DND-41 (cell line): ENCODE measurements at regions not wholly inside any gene's neighbourhood (a gene's known extent, or its start where the extent isn't known, plus 50 kb on each side); places are given as distances from the start of the nearest gene placed in this dataset.

Experiments used
- ATAC-seq: fragments of 200-7000 bp; cut with Tn5 transposase; 3 replicates; pipeline ENCODE4 v1.9.1; 2021; ENCODE audit warnings: low read depth; ENCODE audit not compliant: insufficient read depth
- DNase-seq: peaks from one replicate; pipeline ENCODE4 v3.0.0-alpha.2; 2020
- H2AFZ ChIP-seq: 2 replicates; pipeline ENCODE4 v1.6.0; 2012; ENCODE audit warnings: low read depth, low read length
- H3K27ac ChIP-seq: 2 replicates; pipeline ENCODE4 v1.5.1; 2012; ENCODE audit warnings: low read length, inconsistent platforms
- H3K27me3 ChIP-seq: fragments of 200-600 bp; sonication (generic); 2 replicates; pipeline ENCODE4 v1.6.0; 2012; ENCODE audit warnings: low read length, mild to moderate bottlenecking, inconsistent platforms; ENCODE audit not compliant: insufficient read depth, poor library complexity
- H3K36me3 ChIP-seq: 2 replicates; pipeline ENCODE4 v1.5.1; 2012; ENCODE audit warnings: low read length, inconsistent platforms; ENCODE audit not compliant: insufficient read depth
- H3K4me1 ChIP-seq: 2 replicates; pipeline ENCODE4 v1.5.1; 2012; ENCODE audit warnings: mild to moderate bottlenecking, low read length; ENCODE audit not compliant: insufficient read depth
- H3K4me2 ChIP-seq: 2 replicates; pipeline ENCODE4 v1.6.0; 2012; ENCODE audit warnings: mild to moderate bottlenecking, moderate library complexity, low read length, inconsistent platforms; ENCODE audit not compliant: insufficient read depth
- H3K4me3 ChIP-seq, 2 experiments: fragments of 200-600 bp in 1 of 2; shearing (Covaris generic) in 1 of 2; 2 replicates each; pipeline ENCODE4 v1.5.1; 2012 to 2016; ENCODE audit warnings: inconsistent platforms in 2 of 2, low read length in 2 of 2, mild to moderate bottlenecking in 2 of 2, low read depth in 1 of 2, moderate library complexity in 1 of 2
- H3K79me2 ChIP-seq: 2 replicates; pipeline ENCODE4 v1.6.0; 2012; ENCODE audit warnings: low read length, inconsistent platforms; ENCODE audit not compliant: insufficient read depth
- H3K9ac ChIP-seq: 2 replicates; pipeline ENCODE4 v1.6.0; 2012; ENCODE audit warnings: low read depth, mild to moderate bottlenecking, inconsistent platforms, low read length, moderate library complexity
- H3K9me3 ChIP-seq: 2 replicates; pipeline ENCODE4 v1.5.1; 2012; ENCODE audit warnings: low read length, moderate library complexity, mild to moderate bottlenecking, inconsistent platforms; ENCODE audit not compliant: insufficient read depth, severe bottlenecking
- H4K20me1 ChIP-seq: 2 replicates; pipeline ENCODE4 v1.6.0; 2012; ENCODE audit warnings: low read length; ENCODE audit not compliant: insufficient read depth
- EZH2 ChIP-seq: IDR thresholded peaks from 3 replicates; pipeline ENCODE4 v1.6.1; 2012; ENCODE audit warnings: borderline replicate concordance, low read depth, mild to moderate bottlenecking, moderate library complexity, low read length, inconsistent platforms; ENCODE audit not compliant: severe bottlenecking
- TF ChIP-seq, protein P1 (sequence below): IDR thresholded peaks from 2 replicates; pipeline ENCODE4 v1.5.1; 2012; ENCODE audit warnings: borderline replicate concordance, low read length, moderate library complexity, mild to moderate bottlenecking; ENCODE audit not compliant: poor library complexity, severe bottlenecking; ENCODE audit errors: extremely low read depth

DNA sequence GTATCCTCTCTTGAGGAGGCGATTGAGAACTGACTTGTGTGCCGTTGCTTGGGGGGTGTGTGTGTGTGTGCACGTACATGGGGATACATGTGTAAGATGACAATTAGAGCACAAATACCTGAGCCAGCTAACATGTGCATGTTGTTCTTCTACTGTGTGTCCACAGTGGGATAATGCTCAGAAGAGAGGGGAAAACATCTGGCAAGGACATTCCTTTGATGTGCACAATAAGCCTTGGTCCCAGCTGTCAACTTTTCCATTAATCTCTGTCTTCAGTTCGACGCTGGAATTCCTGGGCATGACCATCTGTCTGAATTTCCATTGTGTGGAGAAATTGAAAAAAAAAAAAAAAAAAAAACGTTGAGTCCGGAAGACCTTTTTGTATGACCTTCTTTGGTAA is 592.0 kb upstream of the GALNTL6 start:
- H2AFZ ChIP-seq: no peak overlapping the region
- ATAC-seq (no peak), DNase-seq (no peak)
- H3K27ac ChIP-seq: no peak overlapping the region
- no peaks in the 10 kb centered on the region for H3K79me2 ChIP-seq
- no peak overlapping the region for H3K4me2 ChIP-seq
- no peaks in the 10 kb centered on the region for H3K36me3 ChIP-seq
- TF ChIP-seq, protein P1, sequence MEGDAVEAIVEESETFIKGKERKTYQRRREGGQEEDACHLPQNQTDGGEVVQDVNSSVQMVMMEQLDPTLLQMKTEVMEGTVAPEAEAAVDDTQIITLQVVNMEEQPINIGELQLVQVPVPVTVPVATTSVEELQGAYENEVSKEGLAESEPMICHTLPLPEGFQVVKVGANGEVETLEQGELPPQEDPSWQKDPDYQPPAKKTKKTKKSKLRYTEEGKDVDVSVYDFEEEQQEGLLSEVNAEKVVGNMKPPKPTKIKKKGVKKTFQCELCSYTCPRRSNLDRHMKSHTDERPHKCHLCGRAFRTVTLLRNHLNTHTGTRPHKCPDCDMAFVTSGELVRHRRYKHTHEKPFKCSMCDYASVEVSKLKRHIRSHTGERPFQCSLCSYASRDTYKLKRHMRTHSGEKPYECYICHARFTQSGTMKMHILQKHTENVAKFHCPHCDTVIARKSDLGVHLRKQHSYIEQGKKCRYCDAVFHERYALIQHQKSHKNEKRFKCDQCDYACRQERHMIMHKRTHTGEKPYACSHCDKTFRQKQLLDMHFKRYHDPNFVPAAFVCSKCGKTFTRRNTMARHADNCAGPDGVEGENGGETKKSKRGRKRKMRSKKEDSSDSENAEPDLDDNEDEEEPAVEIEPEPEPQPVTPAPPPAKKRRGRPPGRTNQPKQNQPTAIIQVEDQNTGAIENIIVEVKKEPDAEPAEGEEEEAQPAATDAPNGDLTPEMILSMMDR: no peak
- TF ChIP-seq EZH2: no peak
- no peaks in the 10 kb centered on the region for H3K9me3 ChIP-seq
- H3K27me3 ChIP-seq: no peaks in the 10 kb centered on the region
- no peaks in the 10 kb centered on the region for H3K4me1 ChIP-seq
- no peak overlapping the region for H3K9ac ChIP-seq
- H3K4me3 ChIP-seq: no peak overlapping the region
- H4K20me1 ChIP-seq: no peaks in the 10 kb centered on the region

- H4K20me1 ChIP-seq: no peaks in the 10 kb centered on the region
- DNase-seq: no peak
- H3K27me3 ChIP-seq: no peaks in the 10 kb centered on the region
- H3K9me3 ChIP-seq: peaks cover 2% of the 10 kb centered on the region
- no peak overlapping the region for H3K9ac ChIP-seq
- H3K4me3 ChIP-seq: no peak overlapping the region
- ATAC-seq: no peak
- H3K36me3 ChIP-seq: no peaks in the 10 kb centered on the region
- TF ChIP-seq, protein P1: no peak
- no peak for TF ChIP-seq EZH2
- no peak overlapping the region for H2AFZ ChIP-seq
- no peaks in the 10 kb centered on the region for H3K79me2 ChIP-seq
- H3K27ac ChIP-seq: no peak overlapping the region
- H3K4me1 ChIP-seq: no peaks in the 10 kb centered on the region
- H3K4me2 ChIP-seq: no peak overlapping the region
Measured at GRCh38 chr4:171203425-171203824, 609.8 kb upstream of the GALNTL6 start.

- Histone ChIP-seq H3K4me1 (no peaks in the 10 kb centered on the region), H2AFZ (no peak overlapping the region), H3K27ac (no peak overlapping the region), H3K36me3 (no peaks in the 10 kb centered on the region), H3K79me2 (no peaks in the 10 kb centered on the region), H3K27me3 (no peaks in the 10 kb centered on the region), H3K4me3 (no peak overlapping the region), H3K9me3 (peaks cover 2% of the 10 kb centered on the region), H3K4me2 (no peak overlapping the region), H3K9ac (no peak overlapping the region), H4K20me1 (no peaks in the 10 kb centered on the region)
- TF ChIP-seq, protein P1: no peak
- no peak for TF ChIP-seq EZH2
- no peak for DNase-seq
- no peak for ATAC-seq
Measured at GRCh38 chr4:171202908-171203307, 610.3 kb upstream of the GALNTL6 start.

DNA sequence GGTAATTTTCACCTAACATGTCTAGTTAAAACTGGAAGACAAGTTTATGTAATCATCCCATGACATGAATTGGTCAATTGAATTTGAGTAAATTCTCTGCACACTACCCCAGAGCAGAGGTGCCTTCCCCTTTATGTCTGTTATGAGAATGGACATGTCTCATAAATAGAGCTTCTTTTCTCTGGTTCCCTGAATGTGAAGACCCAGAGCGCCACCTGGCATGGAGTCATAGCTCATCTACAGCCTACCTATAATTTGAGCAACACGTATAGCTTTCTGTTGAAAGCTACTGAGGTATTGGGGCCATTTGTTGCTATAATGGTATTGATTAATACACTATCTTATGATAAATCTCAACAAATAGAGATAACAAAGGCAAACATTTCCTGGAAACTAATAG is 626.5 kb upstream of the GALNTL6 start:
- no peaks in the 10 kb centered on the region for H3K36me3 ChIP-seq
- no peaks in the 10 kb centered on the region for H3K79me2 ChIP-seq
- no peak overlapping the region for H3K4me2 ChIP-seq
- ATAC-seq (no peak), DNase-seq (no peak)
- no peaks in the 10 kb centered on the region for H3K4me1 ChIP-seq
- H4K20me1 ChIP-seq: no peaks in the 10 kb centered on the region
- no peak overlapping the region for H2AFZ ChIP-seq
- TF ChIP-seq EZH2: no peak
- TF ChIP-seq, protein P1: no peak
- no peak overlapping the region for H3K9ac ChIP-seq
- no peak overlapping the region for H3K27ac ChIP-seq
- no peaks in the 10 kb centered on the region for H3K9me3 ChIP-seq
- no peaks in the 10 kb centered on the region for H3K27me3 ChIP-seq
- H3K4me3 ChIP-seq: no peak overlapping the region
